ENCODE measurements at regions not wholly inside any gene's neighbourhood (a gene's known extent, or its start where the extent isn't known, plus 50 kb on each side); places are given as distances from the start of the nearest gene placed in this dataset.

- H3K27ac ChIP-seq, result no peak overlapping the region
- no peak for TF ChIP-seq CTCF (conservative IDR thresholded peaks at IDR 0.05)
Observed at GRCh38 chr5:101688156-101688555, 607.9 kb downstream of the SLCO4C1 start.

GRCh38 chr5:101687349-101687985, 608.6 kb downstream of the SLCO4C1 start:
- TF ChIP-seq CTCF (conservative IDR thresholded peaks at IDR 0.05), result no peak
- H3K27ac ChIP-seq, result no peak overlapping the region

GRCh38 chr5:101686536-101687157, 609.4 kb downstream of the SLCO4C1 start:
- TF ChIP-seq CTCF (conservative IDR thresholded peaks at IDR 0.05), result no peak
- no peak overlapping the region for H3K27ac ChIP-seq

- H3K27ac ChIP-seq, result no peak overlapping the region
- TF ChIP-seq CTCF (conservative IDR thresholded peaks at IDR 0.05), result no peak
Observed at GRCh38 chr5:101679816-101680215, 616.3 kb downstream of the SLCO4C1 start.

GRCh38 chr5:101678481-101679193, 617.4 kb downstream of the SLCO4C1 start:
- TF ChIP-seq CTCF (conservative IDR thresholded peaks at IDR 0.05), result peak; percentile 94
- no peak overlapping the region for H3K27ac ChIP-seq

GRCh38 chr5:101677961-101678360, 618.1 kb downstream of the SLCO4C1 start:
- no peak overlapping the region for H3K27ac ChIP-seq
- no peak for TF ChIP-seq CTCF (conservative IDR thresholded peaks at IDR 0.05)

GRCh38 chr5:101676646-101677045, 619.4 kb downstream of the SLCO4C1 start:
- no peak for TF ChIP-seq CTCF (conservative IDR thresholded peaks at IDR 0.05)
- H3K27ac ChIP-seq, result no peak overlapping the region

Data from VCaP (cell line).